ENCODE measurements at regions not wholly inside any gene's neighbourhood (a gene's known extent, or its start where the extent isn't known, plus 50 kb on each side); places are given as distances from the start of the nearest gene placed in this dataset.

DNA sequence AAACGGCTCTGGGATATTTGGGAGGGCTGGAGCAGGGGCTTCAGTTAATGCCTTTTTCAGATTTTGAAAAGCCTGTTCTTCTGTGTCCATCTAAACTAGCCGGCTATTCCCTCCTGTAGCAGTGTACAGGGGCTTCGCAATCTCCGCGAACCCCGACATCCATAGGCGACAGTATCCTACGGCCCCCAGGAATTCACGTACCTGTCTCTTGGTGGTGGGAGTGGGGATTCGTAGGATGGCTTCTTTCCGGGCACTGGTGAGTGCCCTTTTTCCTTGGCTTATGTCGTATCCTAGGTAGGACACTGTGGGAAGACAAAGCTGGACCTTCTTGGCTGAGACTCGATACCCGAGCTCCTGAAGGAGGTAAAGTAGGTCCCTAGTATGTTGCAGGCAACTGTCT, 153.1 kb downstream of the TRIM27 start:
- no peak overlapping the region for H3K4me3 ChIP-seq (ENCODE audit: low read depth, low read length)
- no peak for TF ChIP-seq CTCF (IDR thresholded peaks at IDR 0.05; ENCODE audit: insufficient read depth, low read length)
- no peak for DNase-seq (ENCODE audit: low read depth)

- DNase-seq (ENCODE audit: low read depth) = no peak
- no peak overlapping the region for H3K4me3 ChIP-seq (ENCODE audit: low read depth, low read length)
- TF ChIP-seq CTCF (IDR thresholded peaks at IDR 0.05; ENCODE audit: insufficient read depth, low read length) = no peak
Measured at GRCh38 chr6:28771401-28772267, 152.2 kb downstream of the TRIM27 start.

GRCh38 chr6:28772480-28773381, 151.1 kb downstream of the TRIM27 start:
- DNase-seq (ENCODE audit: low read depth) = no peak
- TF ChIP-seq CTCF (IDR thresholded peaks at IDR 0.05; ENCODE audit: insufficient read depth, low read length) = no peak
- no peak overlapping the region for H3K4me3 ChIP-seq (ENCODE audit: low read depth, low read length)

- no peak for DNase-seq (ENCODE audit: low read depth)
- TF ChIP-seq CTCF (IDR thresholded peaks at IDR 0.05; ENCODE audit: insufficient read depth, low read length) = no peak
- H3K4me3 ChIP-seq (ENCODE audit: low read depth, low read length) = no peak overlapping the region
Measured at GRCh38 chr6:28774292-28775051, 149.3 kb downstream of the TRIM27 start.

DNA sequence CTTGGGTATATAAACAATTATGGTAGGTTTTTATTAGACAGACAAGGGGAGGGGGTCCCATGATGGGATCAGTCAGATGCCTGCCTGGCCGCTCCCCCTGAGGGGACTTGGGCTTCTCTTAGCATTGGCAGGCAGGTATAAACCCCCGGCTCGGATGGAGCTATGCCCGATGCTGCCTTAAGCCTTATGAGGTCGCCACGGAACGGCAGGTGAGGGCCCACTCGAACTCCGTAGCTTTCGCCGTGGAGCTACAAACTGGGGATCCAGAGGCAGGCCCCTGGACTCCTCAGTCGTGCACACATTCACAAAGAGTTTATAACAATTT, 148.8 kb downstream of the TRIM27 start:
- TF ChIP-seq CTCF (IDR thresholded peaks at IDR 0.05; ENCODE audit: insufficient read depth, low read length) = no peak
- DNase-seq (ENCODE audit: low read depth) = no peak
- no peak overlapping the region for H3K4me3 ChIP-seq (ENCODE audit: low read depth, low read length)

GRCh38 chr6:28775405-28776129, 148.2 kb downstream of the TRIM27 start:
- DNase-seq (ENCODE audit: low read depth) = no peak
- TF ChIP-seq CTCF (IDR thresholded peaks at IDR 0.05; ENCODE audit: insufficient read depth, low read length) = no peak
- H3K4me3 ChIP-seq (ENCODE audit: low read depth, low read length) = no peak overlapping the region
